ENCODE measurements at regions not wholly inside any gene's neighbourhood (a gene's known extent, or its start where the extent isn't known, plus 50 kb on each side); places are given as distances from the start of the nearest gene placed in this dataset.
A peak's percentile ranks its signal among the peaks of the same experiment; 100 is the strongest.

DNA sequence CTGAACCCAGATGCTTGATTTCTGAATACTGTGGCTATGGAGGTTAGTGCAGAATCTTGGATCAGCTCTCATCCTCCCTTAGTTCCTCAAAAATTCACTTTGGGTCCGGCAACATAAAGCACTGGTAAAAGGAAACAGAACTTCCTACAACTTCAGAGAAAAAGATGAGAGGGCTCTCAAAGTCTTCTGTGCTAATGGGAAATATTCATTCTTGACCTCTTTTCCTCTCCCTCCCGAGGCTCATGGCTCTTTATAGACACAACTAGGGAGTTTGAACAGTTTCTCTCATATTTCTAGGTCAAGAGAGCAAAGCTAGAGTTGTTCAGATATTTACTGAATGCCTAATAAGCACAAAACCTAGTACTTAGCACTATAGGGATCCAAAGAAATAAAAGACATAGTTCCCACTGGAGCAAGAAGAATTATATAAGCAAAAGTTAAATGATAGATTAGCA lies 124.1 kb upstream of the TCF21 start:
- Histone ChIP-seq H3K9me3 (no peaks in the 10 kb centered on the region), H3K4me1 (peaks cover 0 to 25% (median 6%) of the 10 kb centered on the region in 9 donors), H3K36me3 (no peaks in the 10 kb centered on the region), H3K4me3 (no peak overlapping the region), H3K27ac (peak overlapping the region in 9 of 10 donors; percentile 33 to 71 (median 56)), H3K27me3 (no peaks in the 10 kb centered on the region)
- DNase-seq = no peak
- peak in 6 of 8 donors; percentile 20 to 61 (median 42) for ATAC-seq
- intact Hi-C loops (cut with DNase I) = loop anchor here in 3 of 10 donors (5.0 to 10.0 kb wide), 3 partner anchors 50 to 130 kb away; no protein-coding TSS in a partner anchor
- TF ChIP-seq, protein P1, sequence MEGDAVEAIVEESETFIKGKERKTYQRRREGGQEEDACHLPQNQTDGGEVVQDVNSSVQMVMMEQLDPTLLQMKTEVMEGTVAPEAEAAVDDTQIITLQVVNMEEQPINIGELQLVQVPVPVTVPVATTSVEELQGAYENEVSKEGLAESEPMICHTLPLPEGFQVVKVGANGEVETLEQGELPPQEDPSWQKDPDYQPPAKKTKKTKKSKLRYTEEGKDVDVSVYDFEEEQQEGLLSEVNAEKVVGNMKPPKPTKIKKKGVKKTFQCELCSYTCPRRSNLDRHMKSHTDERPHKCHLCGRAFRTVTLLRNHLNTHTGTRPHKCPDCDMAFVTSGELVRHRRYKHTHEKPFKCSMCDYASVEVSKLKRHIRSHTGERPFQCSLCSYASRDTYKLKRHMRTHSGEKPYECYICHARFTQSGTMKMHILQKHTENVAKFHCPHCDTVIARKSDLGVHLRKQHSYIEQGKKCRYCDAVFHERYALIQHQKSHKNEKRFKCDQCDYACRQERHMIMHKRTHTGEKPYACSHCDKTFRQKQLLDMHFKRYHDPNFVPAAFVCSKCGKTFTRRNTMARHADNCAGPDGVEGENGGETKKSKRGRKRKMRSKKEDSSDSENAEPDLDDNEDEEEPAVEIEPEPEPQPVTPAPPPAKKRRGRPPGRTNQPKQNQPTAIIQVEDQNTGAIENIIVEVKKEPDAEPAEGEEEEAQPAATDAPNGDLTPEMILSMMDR (IDR thresholded peaks at IDR 0.05) = no peak
- WGBS, 2 donors = 19 to 34% methylated on average over 2 of the region's 2 CpGs

DNA sequence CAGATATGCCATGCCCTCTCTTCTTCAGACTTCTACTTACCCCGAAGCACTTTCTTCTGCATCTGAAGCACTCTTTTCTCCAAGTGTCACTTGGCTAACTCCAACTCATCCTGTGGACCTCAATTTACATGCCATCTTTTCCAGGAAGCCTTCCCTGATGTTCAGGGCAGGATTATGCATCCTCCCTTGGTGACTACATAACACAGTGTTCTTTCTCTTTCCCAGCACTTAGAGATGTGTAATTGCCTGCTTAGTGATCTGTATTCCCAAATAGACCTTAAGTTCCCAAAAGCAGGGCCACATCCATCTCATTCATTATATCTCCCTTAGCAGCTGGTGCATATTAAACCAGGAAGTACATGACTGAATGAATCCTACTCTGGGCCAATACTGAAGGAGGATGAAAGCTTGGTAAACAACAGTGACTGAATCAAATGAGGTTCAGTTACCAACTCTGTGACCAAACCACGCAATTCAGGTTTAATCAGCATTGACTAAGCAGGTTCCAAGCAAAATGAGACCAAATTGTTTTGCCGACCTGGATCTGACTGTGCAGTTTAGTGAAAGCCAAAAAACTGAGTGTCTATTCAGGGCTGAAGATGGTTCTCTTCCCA lies 121.4 kb upstream of the TCF21 start:
- Histone ChIP-seq H3K9me3 (no peaks in the 10 kb centered on the region), H3K27ac (no peak overlapping the region), H3K36me3 (no peaks in the 10 kb centered on the region), H3K4me3 (no peak overlapping the region), H3K4me1 (peaks cover 0 to 17% (median 6%) of the 10 kb centered on the region in 9 donors), H3K27me3 (peaks cover 0 to 4% (median 0%) of the 10 kb centered on the region in 7 donors)
- WGBS, 2 donors = 77 to 86% methylated on average over 3 of the region's 3 CpGs
- TF ChIP-seq, protein P1 (IDR thresholded peaks at IDR 0.05) = no peak
- ATAC-seq = peak in 2 of 8 donors; percentile 21 to 25
- no peak for DNase-seq
- intact Hi-C loops (cut with DNase I) = loop anchor here in 1 of 10 donors (10.0 kb wide), 2 partner anchors 47 to 127 kb away; no protein-coding TSS in a partner anchor

DNA sequence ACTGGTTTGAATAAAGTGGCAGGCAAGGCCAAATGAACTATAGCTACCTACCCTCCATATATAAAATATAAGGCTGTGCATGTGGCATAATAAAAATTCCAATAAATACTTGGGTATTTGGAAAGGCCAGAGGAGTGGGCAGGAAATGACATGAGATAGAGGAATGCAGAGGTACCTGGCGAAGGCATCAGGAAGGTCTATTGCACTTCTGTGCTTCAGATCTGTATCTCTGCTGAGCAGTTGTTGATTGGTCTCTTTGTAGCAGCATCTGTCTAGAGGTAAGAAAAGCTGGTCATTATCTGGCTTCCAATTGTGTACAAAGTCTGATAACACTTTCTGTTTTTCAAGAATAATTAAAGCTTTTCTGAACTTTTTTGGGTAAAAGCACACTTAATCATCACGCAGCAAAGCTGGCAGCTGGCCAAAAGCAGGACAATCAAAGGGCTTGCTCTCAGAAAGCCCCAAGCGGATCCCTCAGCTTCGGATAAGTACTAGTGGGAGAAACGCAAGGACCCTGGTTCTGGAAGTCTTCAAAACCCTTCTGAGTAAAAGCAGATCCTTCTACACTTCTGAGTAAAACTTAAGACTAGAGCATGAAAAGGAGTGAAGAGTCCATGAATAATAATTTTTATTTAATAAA lies 120.1 kb upstream of the TCF21 start:
- ATAC-seq (no peak), DNase-seq (peak; percentile 14 to 25)
- Histone ChIP-seq H3K9me3 (no peaks in the 10 kb centered on the region), H3K27me3 (peaks cover 0 to 4% (median 0%) of the 10 kb centered on the region in 7 donors), H3K4me1 (peaks cover 0 to 17% (median 0%) of the 10 kb centered on the region in 9 donors), H3K36me3 (no peaks in the 10 kb centered on the region), H3K27ac (peak overlapping the region in 1 of 10 donors; percentile 9), H3K4me3 (no peak overlapping the region)
- 14 to 17% methylated on average over 5 of the region's 5 CpGs for WGBS, 2 donors
- TF ChIP-seq, protein P1 (IDR thresholded peaks at IDR 0.05) = no peak
- intact Hi-C loops (cut with DNase I) = loop anchor here in 1 of 10 donors (10.0 kb wide), 2 partner anchors 46 to 126 kb away; no protein-coding TSS in a partner anchor

DNA sequence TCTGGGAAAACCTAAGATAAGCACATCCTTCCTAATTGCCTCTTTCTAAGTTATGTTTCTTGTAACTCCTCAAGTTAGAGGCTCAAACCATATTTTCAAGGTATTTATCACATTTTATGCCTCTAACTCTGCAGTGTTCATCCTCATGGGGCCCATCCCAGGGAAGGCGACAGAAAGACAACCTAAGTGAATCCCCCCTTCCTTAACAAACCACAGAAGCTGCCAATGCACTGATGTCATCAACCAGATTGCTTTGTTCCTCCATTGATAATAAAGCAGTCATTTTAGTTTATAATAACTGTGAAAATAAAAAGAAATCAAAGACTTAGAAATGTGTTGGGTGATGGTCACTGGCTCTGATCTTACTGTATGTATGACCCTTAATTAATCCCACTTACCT lies 119.5 kb upstream of the TCF21 start:
- WGBS, 2 donors = 43 to 50% methylated on average over 1 of the region's 1 CpG
- TF ChIP-seq, protein P1 (IDR thresholded peaks at IDR 0.05) = no peak
- peaks cover 0 to 12% (median 0%) of the 10 kb centered on the region in 9 donors for H3K4me1 ChIP-seq
- no peak for DNase-seq
- H3K4me3 ChIP-seq = no peak overlapping the region
- intact Hi-C loops (cut with DNase I) = loop anchor here in 1 of 10 donors (10.0 kb wide), 2 partner anchors 45 to 125 kb away; no protein-coding TSS in a partner anchor
- no peaks in the 10 kb centered on the region for H3K36me3 ChIP-seq
- H3K27me3 ChIP-seq = peaks cover 0 to 4% (median 0%) of the 10 kb centered on the region in 7 donors
- no peaks in the 10 kb centered on the region for H3K9me3 ChIP-seq
- H3K27ac ChIP-seq = no peak overlapping the region
- no peak for ATAC-seq
